SK-N-MC (cell line): ENCODE measurements at regions not wholly inside any gene's neighbourhood (a gene's known extent, or its start where the extent isn't known, plus 50 kb on each side); places are given as distances from the start of the nearest gene placed in this dataset.

Source experiments
- EZH2 ChIP-seq: fragments of 200-600 bp; sonication (generic); IDR thresholded peaks from one replicate; pipeline ENCODE4 v1.6.1; 2017; ENCODE audit warnings: antibody characterized with exemption
- FOXP2 ChIP-seq: optimal IDR thresholded peaks from 2 replicates; pipeline ENCODE3; 2011; ENCODE audit warnings: mild to moderate bottlenecking, moderate library complexity; ENCODE audit not compliant: insufficient read depth; ENCODE audit errors: extremely low read length, control extremely low read depth
- POLR2AphosphoS5 ChIP-seq: IDR thresholded peaks from 2 replicates; pipeline ENCODE4 v1.6.1; 2012; ENCODE audit warnings: mild to moderate bottlenecking, low read depth, low read length, borderline replicate concordance

DNA sequence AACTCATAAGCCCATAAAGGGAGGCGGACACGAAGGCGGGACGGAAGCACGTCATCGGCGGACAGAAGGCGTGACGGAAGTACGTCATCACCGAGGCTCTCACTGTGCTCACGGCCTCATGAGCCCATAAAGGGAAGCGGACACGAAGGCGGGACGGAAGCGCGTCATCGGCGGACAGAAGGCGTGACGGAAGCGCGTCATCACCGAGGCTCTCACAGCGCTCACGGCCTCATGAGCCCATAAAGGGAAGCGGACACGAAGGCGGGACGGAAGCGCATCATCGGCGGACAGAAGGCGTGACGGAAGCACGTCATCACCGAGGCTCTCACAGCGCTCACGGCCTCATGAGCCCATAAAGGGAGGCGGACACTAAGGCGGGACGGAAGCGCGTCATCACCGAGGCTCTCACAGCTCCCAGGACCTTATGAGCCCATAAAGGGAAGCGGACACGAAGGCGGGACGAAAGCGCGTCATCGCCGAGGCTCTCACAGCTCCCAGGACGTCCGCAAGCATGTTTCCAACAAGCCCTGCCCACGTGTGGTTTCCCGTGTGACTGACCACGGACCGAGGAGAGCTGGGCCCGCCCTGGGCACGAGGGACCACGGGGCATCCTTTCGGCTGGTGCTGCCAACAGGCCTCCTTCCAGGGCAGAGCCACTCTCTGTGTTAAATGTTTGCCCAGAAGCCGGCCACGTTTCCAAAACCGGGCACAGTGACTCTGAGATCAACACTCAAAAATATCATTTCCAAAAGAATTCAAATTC lies 182.7 kb upstream of the SALL3 start:
- TF ChIP-seq EZH2 (no peak), POLR2AphosphoS5 (no peak), FOXP2 (no peak)
